ENCODE measurements at regions not wholly inside any gene's neighbourhood (a gene's known extent, or its start where the extent isn't known, plus 50 kb on each side); places are given as distances from the start of the nearest gene placed in this dataset.

DNA sequence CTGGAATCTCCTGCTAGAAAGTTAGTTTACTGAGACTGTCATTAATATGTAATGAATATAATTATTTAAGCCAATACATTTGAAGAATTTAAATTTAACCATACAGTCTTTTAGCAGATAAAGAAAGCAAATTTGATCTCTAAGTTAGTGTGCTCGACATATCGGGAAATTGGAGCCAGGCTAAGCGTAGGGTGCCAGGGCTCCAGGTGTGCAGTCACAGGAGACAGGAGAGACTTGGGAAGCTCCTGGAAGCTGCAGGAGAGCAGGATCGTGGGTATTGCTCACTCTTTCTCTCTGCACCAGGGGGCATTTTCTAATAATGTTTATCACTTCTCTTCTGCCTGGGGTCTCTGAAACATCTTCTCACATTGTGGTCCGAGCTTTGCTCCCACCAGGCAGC is 342.0 kb upstream of the ANKRD30A start:
- H3K36me3 ChIP-seq (ENCODE audit: control insufficient read depth in 4 of 4, insufficient read depth in 4 of 4, low read length in 4 of 4) = no peaks in the 10 kb centered on the region
- H3K9me3 ChIP-seq (ENCODE audit: control insufficient read depth in 4 of 4, insufficient read depth in 3 of 4, low read length in 3 of 4) = no peaks in the 10 kb centered on the region
- ATAC-seq (ENCODE audit: insufficient read depth, low FRiP score) = no peak
- 87% methylated on average over 5 of the region's 5 CpGs for WGBS, 2 donors
- no peak for DNase-seq
- no peak overlapping the region for H3K4me3 ChIP-seq
- no peak overlapping the region for H3K27ac ChIP-seq (ENCODE audit: low read depth in 1 of 2, low read length in 1 of 2)
- H3K4me1 ChIP-seq (ENCODE audit: control insufficient read depth in 5 of 5, insufficient read depth in 5 of 5, low read length in 5 of 5) = peaks cover 0 to 2% (median 0%) of the 10 kb centered on the region in 5 donors
- no peak overlapping the region for H3K9ac ChIP-seq (ENCODE audit: insufficient read depth in 1 of 2, low read length in 2 of 2)
- no peaks in the 10 kb centered on the region for H3K27me3 ChIP-seq (ENCODE audit: control insufficient read depth in 3 of 3, insufficient read depth in 3 of 3, low read length in 2 of 3)
- TF ChIP-seq, protein P1, sequence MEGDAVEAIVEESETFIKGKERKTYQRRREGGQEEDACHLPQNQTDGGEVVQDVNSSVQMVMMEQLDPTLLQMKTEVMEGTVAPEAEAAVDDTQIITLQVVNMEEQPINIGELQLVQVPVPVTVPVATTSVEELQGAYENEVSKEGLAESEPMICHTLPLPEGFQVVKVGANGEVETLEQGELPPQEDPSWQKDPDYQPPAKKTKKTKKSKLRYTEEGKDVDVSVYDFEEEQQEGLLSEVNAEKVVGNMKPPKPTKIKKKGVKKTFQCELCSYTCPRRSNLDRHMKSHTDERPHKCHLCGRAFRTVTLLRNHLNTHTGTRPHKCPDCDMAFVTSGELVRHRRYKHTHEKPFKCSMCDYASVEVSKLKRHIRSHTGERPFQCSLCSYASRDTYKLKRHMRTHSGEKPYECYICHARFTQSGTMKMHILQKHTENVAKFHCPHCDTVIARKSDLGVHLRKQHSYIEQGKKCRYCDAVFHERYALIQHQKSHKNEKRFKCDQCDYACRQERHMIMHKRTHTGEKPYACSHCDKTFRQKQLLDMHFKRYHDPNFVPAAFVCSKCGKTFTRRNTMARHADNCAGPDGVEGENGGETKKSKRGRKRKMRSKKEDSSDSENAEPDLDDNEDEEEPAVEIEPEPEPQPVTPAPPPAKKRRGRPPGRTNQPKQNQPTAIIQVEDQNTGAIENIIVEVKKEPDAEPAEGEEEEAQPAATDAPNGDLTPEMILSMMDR (IDR thresholded peaks at IDR 0.05; ENCODE audit: control extremely low read depth, extremely low read depth) = no peak

DNA sequence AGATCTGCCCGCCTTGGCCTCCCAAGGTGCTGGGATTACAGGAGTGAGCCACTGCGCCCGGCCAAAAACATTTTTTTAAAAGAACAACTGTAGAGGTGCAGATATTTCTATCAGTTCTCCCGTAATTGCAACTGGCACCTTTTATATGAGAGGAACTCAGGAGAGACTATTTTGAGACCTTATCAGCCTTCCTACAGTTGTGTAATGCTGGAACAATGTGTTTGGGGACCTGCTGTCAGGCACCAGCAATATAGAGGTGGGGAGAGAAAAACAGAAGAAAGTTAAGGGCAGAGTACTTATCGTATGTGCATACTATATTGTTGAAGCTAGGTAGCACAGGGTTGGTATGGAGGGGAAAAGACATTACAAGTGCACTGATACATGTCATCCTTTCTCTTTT is 343.8 kb upstream of the ANKRD30A start:
- Histone ChIP-seq H3K9me3 (ENCODE audit: control insufficient read depth in 4 of 4, insufficient read depth in 3 of 4, low read length in 3 of 4) (no peaks in the 10 kb centered on the region), H3K27ac (ENCODE audit: low read depth in 1 of 2, low read length in 1 of 2) (peak overlapping the region in 1 of 2 donors; percentile 53), H3K27me3 (ENCODE audit: control insufficient read depth in 3 of 3, insufficient read depth in 3 of 3, low read length in 2 of 3) (no peaks in the 10 kb centered on the region), H3K4me1 (ENCODE audit: control insufficient read depth in 5 of 5, insufficient read depth in 5 of 5, low read length in 5 of 5) (peaks cover 0 to 2% (median 0%) of the 10 kb centered on the region in 5 donors), H3K36me3 (ENCODE audit: control insufficient read depth in 4 of 4, insufficient read depth in 4 of 4, low read length in 4 of 4) (no peaks in the 10 kb centered on the region), H3K4me3 (no peak overlapping the region), H3K9ac (ENCODE audit: insufficient read depth in 1 of 2, low read length in 2 of 2) (no peak overlapping the region)
- TF ChIP-seq, protein P1 (IDR thresholded peaks at IDR 0.05; ENCODE audit: control extremely low read depth, extremely low read depth) = no peak
- WGBS, 2 donors = 76 to 80% methylated on average over 5 of the region's 5 CpGs
- ATAC-seq (ENCODE audit: insufficient read depth, low FRiP score) (no peak), DNase-seq (no peak)

DNA sequence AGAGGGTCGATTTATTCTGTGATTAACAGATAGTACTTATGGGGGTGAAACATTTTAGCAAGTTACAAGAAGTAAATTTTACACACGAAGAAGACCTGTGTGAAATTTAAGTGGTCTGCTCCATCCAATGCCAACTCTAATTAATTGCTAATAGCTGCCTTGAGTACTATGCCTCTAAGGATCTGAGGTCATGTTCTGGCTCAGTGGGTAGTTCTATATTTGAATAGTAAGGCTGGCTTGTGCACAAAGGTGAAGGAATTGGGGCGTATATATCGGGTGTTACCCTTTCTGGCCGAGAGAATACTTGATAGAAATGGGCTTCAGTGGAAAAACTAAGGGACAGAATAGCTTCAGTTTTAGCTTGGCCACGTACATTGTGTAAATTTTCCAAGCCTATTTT is 345.2 kb upstream of the ANKRD30A start:
- H3K4me3 ChIP-seq = no peak overlapping the region
- DNase-seq (no peak), ATAC-seq (ENCODE audit: insufficient read depth, low FRiP score) (no peak)
- H3K9me3 ChIP-seq (ENCODE audit: control insufficient read depth in 4 of 4, insufficient read depth in 3 of 4, low read length in 3 of 4) = no peaks in the 10 kb centered on the region
- no peaks in the 10 kb centered on the region for H3K27me3 ChIP-seq (ENCODE audit: control insufficient read depth in 3 of 3, insufficient read depth in 3 of 3, low read length in 2 of 3)
- TF ChIP-seq, protein P1 (IDR thresholded peaks at IDR 0.05; ENCODE audit: control extremely low read depth, extremely low read depth) = no peak
- peaks cover 0 to 2% (median 0%) of the 10 kb centered on the region in 5 donors for H3K4me1 ChIP-seq (ENCODE audit: control insufficient read depth in 5 of 5, insufficient read depth in 5 of 5, low read length in 5 of 5)
- H3K27ac ChIP-seq (ENCODE audit: low read depth in 1 of 2, low read length in 1 of 2) = peak overlapping the region in 1 of 2 donors; percentile 33
- H3K9ac ChIP-seq (ENCODE audit: insufficient read depth in 1 of 2, low read length in 2 of 2) = no peak overlapping the region
- H3K36me3 ChIP-seq (ENCODE audit: control insufficient read depth in 4 of 4, insufficient read depth in 4 of 4, low read length in 4 of 4) = no peaks in the 10 kb centered on the region
- 72 to 82% methylated on average over 6 of the region's 6 CpGs for WGBS, 2 donors

DNA sequence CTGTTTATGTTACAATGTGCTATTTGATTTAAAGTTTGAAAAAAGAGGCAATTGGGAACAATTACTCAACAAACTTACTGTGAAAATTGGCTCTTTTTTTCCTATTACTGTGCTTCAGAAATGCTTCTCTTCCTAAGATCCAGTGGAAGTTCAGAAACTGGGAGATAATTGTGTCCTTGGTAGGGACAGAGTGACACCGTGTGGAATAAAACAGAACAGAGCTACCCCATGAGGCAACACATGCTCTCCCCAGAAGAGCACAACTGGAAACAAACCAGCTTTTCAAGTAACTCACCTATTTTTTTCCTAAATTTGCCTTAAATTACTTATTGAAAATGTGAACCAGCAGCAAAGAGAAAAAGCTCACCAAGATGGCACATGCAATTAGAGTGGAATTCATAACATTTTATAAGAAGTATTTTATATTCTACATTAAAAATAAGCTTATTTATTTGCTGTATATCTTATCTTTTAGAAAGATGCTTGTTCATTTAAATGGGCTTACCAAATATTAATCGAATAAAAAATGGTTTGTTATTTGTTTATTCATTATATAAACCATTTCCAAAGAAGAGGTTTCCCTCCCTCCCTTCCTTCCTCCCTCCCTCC is 346.1 kb upstream of the ANKRD30A start:
- Histone ChIP-seq H3K4me1 (ENCODE audit: control insufficient read depth in 5 of 5, insufficient read depth in 5 of 5, low read length in 5 of 5) (peaks cover 0 to 2% (median 0%) of the 10 kb centered on the region in 5 donors), H3K27me3 (ENCODE audit: control insufficient read depth in 3 of 3, insufficient read depth in 3 of 3, low read length in 2 of 3) (no peaks in the 10 kb centered on the region), H3K9ac (ENCODE audit: insufficient read depth in 1 of 2, low read length in 2 of 2) (no peak overlapping the region), H3K36me3 (ENCODE audit: control insufficient read depth in 4 of 4, insufficient read depth in 4 of 4, low read length in 4 of 4) (no peaks in the 10 kb centered on the region), H3K9me3 (ENCODE audit: control insufficient read depth in 4 of 4, insufficient read depth in 3 of 4, low read length in 3 of 4) (no peaks in the 10 kb centered on the region), H3K4me3 (no peak overlapping the region), H3K27ac (ENCODE audit: low read depth in 1 of 2, low read length in 1 of 2) (no peak overlapping the region)
- TF ChIP-seq, protein P1 (IDR thresholded peaks at IDR 0.05; ENCODE audit: control extremely low read depth, extremely low read depth) = peak; percentile 42
- 5 to 8% methylated on average over 2 of the region's 2 CpGs for WGBS, 2 donors
- ATAC-seq (ENCODE audit: insufficient read depth, low FRiP score) (peak; percentile 77), DNase-seq (peak; percentile 46 to 85 (median 79))
